SW480 (cell line): ENCODE measurements at regions not wholly inside any gene's neighbourhood (a gene's known extent, or its start where the extent isn't known, plus 50 kb on each side); places are given as distances from the start of the nearest gene placed in this dataset.

Experiments
- DNase-seq: peaks from one replicate; pipeline ENCODE4 v3.0.0-alpha.2; 2016; ENCODE audit warnings: low spot score

GRCh38 chr7:85659364-85659763 lies 472.5 kb upstream of the SEMA3D start:
- no peak for DNase-seq

GRCh38 chr7:85655252-85655651 lies 468.4 kb upstream of the SEMA3D start:
- DNase-seq: no peak

- DNase-seq: no peak
Measured at GRCh38 chr7:85644272-85644671, 457.4 kb upstream of the SEMA3D start.

GRCh38 chr7:85641331-85641730 lies 454.5 kb upstream of the SEMA3D start:
- no peak for DNase-seq

- DNase-seq: no peak
Measured at GRCh38 chr7:85638394-85638793, 451.5 kb upstream of the SEMA3D start.

GRCh38 chr7:85634951-85635350 lies 448.1 kb upstream of the SEMA3D start:
- DNase-seq: no peak

- no peak for DNase-seq
Measured at GRCh38 chr7:85630904-85631600, 444.2 kb upstream of the SEMA3D start.

- DNase-seq: no peak
Measured at GRCh38 chr7:85627791-85628586, 441.1 kb upstream of the SEMA3D start.

GRCh38 chr7:85622059-85622458 lies 435.2 kb upstream of the SEMA3D start:
- no peak for DNase-seq

- no peak for DNase-seq
Measured at GRCh38 chr7:85620936-85621685, 434.3 kb upstream of the SEMA3D start.

- DNase-seq: no peak
Measured at GRCh38 chr7:85619236-85619635, 432.4 kb upstream of the SEMA3D start.

- DNase-seq: no peak
Measured at GRCh38 chr7:85614684-85615083, 427.8 kb upstream of the SEMA3D start.

GRCh38 chr7:85612514-85612913 lies 425.7 kb upstream of the SEMA3D start:
- DNase-seq: no peak

GRCh38 chr7:85608804-85609203 lies 421.9 kb upstream of the SEMA3D start:
- DNase-seq: no peak

GRCh38 chr7:85602196-85602595 lies 415.3 kb upstream of the SEMA3D start:
- no peak for DNase-seq

- DNase-seq: no peak
Measured at GRCh38 chr7:85600395-85600794, 413.5 kb upstream of the SEMA3D start.

- DNase-seq: no peak
Measured at GRCh38 chr7:85596827-85597226, 410.0 kb upstream of the SEMA3D start.

GRCh38 chr7:85595750-85596178 lies 408.9 kb upstream of the SEMA3D start:
- no peak for DNase-seq

GRCh38 chr7:85593355-85593754 lies 406.5 kb upstream of the SEMA3D start:
- DNase-seq: no peak

GRCh38 chr7:85587785-85588184 lies 400.9 kb upstream of the SEMA3D start:
- DNase-seq: no peak

- no peak for DNase-seq
Measured at GRCh38 chr7:85586091-85586490, 399.2 kb upstream of the SEMA3D start.

GRCh38 chr7:85583131-85583953 lies 396.5 kb upstream of the SEMA3D start:
- DNase-seq: no peak
